NCI-H1930 (cell line): ENCODE measurements at regions not wholly inside any gene's neighbourhood (a gene's known extent, or its start where the extent isn't known, plus 50 kb on each side); places are given as distances from the start of the nearest gene placed in this dataset.
"Not testable (repeated sequence)": the region's sequence is repeated elsewhere in the genome, so short reads cannot be mapped to it uniquely, and the experiment has no call there.

ENCODE experiments used
- DNase-seq, 2 experiments: peaks; one replicate each; lab custom pipeline; 2025; lab: John Stamatoyannopoulos, UW

GRCh38 chr16:60810250-60810649 is 1226.0 kb downstream of the CDH8 start:
- no peak for DNase-seq

- no peak for DNase-seq
Measured at GRCh38 chr16:60792437-60792836, 1243.8 kb downstream of the CDH8 start.

- no peak for DNase-seq
Measured at GRCh38 chr16:60788631-60789030, 1247.6 kb downstream of the CDH8 start.

GRCh38 chr16:60776281-60776680 is 1260.0 kb downstream of the CDH8 start:
- no peak for DNase-seq

- DNase-seq, result no peak
Measured at GRCh38 chr16:60771138-60771537, 1265.1 kb downstream of the CDH8 start.

- DNase-seq, result not testable (repeated sequence)
Measured at GRCh38 chr16:60770384-60770783, 1265.9 kb downstream of the CDH8 start.

- no peak for DNase-seq
Measured at GRCh38 chr16:60763869-60764268, 1272.4 kb downstream of the CDH8 start.

GRCh38 chr16:60755907-60756306 is 1280.3 kb downstream of the CDH8 start:
- no peak for DNase-seq

GRCh38 chr16:60748366-60748765 is 1287.9 kb downstream of the CDH8 start:
- DNase-seq, result no peak

GRCh38 chr16:60744198-60744597 is 1292.0 kb downstream of the CDH8 start:
- no peak for DNase-seq

- no peak for DNase-seq
Measured at GRCh38 chr16:60741810-60742209, 1294.4 kb downstream of the CDH8 start.

GRCh38 chr16:60739737-60740683 is 1296.2 kb downstream of the CDH8 start:
- no peak for DNase-seq

GRCh38 chr16:60731329-60732050 is 1304.7 kb downstream of the CDH8 start:
- no peak for DNase-seq

GRCh38 chr16:60729051-60729450 is 1307.2 kb downstream of the CDH8 start:
- DNase-seq, result no peak

GRCh38 chr16:60727851-60728250 is 1308.4 kb downstream of the CDH8 start:
- no peak for DNase-seq

- DNase-seq, result no peak
Measured at GRCh38 chr16:60720060-60720459, 1316.2 kb downstream of the CDH8 start.

- DNase-seq, result no peak
Measured at GRCh38 chr16:60717808-60718207, 1318.4 kb downstream of the CDH8 start.

GRCh38 chr16:60712144-60712543 is 1324.1 kb downstream of the CDH8 start:
- DNase-seq, result no peak

GRCh38 chr16:60704726-60705125 is 1331.5 kb downstream of the CDH8 start:
- no peak for DNase-seq

- no peak for DNase-seq
Measured at GRCh38 chr16:60703096-60703495, 1333.1 kb downstream of the CDH8 start.

- DNase-seq, result no peak
Measured at GRCh38 chr16:60686824-60687223, 1349.4 kb downstream of the CDH8 start.

GRCh38 chr16:60684002-60684401 is 1352.2 kb downstream of the CDH8 start:
- DNase-seq, result no peak

- no peak for DNase-seq
Measured at GRCh38 chr16:60682219-60682618, 1354.0 kb downstream of the CDH8 start.
